HG02938 (cell line): ENCODE measurements at regions not wholly inside any gene's neighbourhood (a gene's known extent, or its start where the extent isn't known, plus 50 kb on each side); places are given as distances from the start of the nearest gene placed in this dataset.

Experiments used
- ATAC-seq: cut with Tn5 transposase; IDR thresholded peaks from one replicate; pipeline ENCODE4 v1.9.1; 2021; ENCODE audit warnings: mild to moderate bottlenecking, moderate library complexity; ENCODE audit not compliant: unreplicated experiment

DNA sequence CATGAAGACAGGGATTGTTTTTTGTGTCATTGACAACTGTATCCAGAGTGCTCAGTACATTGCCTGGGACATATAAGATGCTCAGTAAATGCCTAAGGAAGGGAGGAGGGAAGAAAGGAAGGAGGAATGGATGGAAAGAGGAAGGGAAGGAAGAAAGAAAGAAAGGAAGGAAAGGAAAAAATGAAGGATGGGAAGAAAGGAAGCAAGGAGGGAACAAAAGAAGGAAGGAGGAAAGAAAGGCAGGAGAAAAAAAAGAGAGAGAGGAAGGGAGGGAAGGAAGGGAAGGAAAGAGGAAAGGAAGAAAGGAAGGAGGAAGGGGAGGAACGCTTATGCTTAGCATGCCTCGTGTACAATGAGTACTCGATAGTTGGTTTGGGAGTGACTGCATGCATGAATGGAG, 514.7 kb downstream of the RPS24 start:
- ATAC-seq, result no peak

DNA sequence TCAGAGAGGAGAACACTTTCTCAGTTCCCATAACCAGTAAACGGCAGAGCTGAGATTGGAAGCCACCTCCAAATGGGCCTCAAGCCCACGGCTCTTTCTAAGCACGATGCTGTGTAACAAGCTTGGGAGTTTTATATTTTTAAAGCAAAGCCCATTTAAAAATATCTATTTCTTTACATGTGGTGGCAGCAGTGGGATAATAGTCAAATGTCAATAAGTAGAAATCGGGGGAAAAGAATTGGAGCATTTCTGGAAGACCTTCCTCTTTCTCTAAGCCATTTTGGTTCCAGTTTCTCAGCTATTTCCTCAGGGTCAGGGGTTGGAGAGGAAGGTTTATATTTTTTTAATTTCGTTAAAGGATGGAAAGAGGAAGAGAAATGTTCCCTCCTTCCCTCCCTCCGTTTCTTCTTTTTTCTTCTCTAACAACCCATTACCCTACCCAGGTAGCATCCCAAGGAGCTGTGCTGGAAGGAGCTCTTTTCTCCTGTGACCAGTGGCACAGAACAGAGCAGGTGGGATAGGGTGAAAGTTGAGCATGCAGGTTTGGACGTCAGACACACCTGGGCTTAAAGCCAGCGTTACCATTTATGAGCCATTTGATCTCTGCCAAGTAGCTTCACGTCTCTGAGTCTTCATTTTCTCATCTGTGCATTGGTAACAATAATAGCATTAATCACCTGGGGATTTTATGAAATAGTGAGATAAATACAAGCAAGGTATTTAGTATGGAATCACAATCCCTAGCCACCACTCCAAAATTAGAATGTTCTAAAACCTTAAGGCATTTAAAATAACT, 515.7 kb downstream of the RPS24 start:
- ATAC-seq, result no peak

DNA sequence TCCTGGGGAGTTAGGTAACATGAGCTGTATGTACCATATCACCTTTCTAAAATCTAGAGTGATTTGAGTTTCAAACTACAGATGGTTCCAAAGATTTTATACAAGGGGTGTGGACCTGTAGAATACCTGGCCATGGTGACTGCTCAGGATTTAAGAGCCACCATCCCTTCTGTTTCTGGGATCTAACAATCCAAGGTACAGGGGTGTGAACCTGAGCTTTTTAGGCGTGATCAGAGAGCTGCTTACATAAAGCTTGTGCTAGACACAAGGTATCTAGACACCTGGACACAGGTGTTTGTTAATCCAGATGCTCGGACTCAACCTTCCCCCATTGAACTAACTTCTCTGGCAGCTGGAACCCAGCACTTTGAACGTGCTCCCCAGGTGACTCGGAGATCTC, 516.4 kb downstream of the RPS24 start:
- ATAC-seq, result no peak

DNA sequence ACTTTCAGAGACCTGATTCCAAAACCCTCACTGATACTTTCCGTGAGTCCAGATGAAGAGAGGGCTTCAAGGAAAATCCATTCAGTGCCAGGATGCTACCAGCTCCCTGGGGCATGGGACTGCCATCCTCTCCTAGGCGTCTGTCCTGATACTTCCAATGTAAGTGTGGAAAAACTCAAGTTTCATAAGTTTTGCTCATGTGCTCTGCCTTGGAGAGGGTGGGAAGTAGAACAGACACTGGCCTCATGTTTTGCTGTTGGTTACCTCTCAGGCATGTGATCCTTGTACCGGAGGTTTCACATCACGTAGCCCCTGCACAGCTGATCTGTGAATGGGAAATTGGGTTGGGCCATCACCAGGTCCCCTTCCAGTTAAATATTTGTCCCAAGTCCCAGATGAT, 517.1 kb downstream of the RPS24 start:
- ATAC-seq, result no peak

DNA sequence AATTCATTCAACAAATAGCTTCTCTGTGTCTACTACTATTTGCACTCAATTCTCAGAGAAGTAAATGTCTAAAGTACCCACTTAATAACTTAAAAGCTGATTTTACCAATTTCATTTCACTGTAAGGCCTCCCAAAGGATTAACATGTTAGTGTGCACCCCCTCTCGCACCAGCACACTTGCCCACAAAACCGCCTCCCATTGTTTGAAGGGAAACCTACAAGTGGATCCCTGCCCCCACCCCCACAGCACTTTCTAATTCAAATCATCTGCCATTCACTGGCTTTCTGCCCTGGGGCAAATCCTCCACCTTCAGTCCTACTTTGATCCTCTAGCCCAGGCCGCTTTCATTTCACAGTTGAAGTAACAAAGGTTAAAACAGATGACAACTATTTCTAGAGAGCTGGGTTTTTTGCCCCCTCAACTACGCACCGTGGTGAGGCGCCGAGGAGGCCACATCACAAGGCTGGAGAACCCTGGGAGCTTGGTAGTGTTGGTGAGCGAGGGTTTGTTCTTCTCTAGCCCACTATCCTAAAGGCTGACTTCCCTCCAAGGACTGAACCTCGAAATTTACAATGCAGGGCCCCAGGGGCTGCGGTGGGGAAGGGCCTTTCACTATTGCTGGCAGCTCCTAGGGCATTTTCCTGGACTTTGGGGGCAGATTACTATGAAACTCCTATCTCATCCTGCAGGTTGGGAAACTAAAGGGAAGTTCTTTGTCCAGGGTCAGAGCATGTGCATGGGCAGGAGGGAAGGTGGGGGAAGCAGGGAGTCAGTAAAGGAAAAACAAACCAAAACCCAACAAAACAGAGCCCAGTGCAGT, 517.4 kb upstream of the ZMIZ1 start:
- ATAC-seq, result no peak

DNA sequence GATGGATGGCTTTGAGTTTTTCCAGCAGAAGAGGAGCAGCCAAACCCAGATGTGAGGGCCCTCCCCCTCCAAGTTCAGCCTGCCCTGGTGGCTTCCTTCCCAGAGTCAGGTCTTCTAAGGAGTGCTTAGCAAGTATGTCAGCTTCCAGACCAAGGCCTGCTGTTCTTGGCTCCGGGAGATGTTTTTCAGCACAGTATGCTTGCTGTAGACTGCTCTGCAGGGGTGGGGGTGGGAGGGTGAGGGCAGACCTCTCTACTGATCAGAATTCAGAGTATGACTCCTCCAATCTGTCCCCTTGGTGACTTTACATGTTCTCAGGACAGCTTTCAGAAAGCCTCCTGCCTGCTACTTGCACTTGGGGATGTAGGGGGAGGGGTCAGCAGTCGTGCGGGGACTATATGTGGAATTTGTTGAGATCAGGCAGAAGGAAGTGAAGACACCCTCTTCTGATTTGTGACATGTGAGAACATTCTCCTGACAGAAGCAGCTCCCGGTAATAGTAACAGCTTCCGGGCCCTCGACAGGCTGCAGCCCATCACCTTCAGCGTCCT, 516.4 kb upstream of the ZMIZ1 start:
- ATAC-seq, result no peak

DNA sequence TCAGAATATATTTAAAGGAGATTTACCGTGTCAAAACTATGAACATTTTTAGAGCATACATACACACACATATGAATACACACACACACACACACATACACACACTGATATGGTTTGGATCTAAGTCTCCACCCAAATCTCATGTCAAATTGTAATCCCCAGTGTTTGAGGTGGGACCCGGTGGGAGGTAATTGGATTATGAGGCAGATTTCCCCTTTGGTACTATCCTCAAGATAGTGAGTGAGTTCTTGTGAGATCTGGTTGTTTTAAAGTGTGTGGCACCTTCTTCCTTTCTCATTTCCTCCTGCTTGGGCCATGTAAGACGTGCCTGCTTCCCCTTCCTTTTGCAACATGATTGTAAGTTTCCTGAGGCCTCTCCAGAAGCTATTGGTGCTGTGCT, 515.0 kb upstream of the ZMIZ1 start:
- no peak for ATAC-seq

DNA sequence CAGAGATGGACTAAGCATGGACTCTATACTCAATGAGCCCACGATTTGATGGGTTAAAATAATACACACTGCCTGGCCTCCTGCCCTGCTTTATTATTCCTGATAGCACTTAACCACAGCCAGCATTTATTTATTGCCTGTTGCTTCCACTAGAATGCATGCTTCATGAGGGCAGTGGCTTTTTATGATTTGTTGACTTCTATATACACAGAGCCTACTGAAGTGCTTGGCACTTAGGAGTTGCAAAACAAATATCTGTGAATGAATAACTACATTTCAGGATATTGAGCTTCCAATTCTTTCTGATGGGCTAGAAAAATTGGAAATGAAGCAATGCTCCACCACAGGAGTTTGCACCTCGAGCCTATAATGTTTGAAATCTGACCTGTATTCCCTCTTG, 513.6 kb upstream of the ZMIZ1 start:
- ATAC-seq, result no peak

DNA sequence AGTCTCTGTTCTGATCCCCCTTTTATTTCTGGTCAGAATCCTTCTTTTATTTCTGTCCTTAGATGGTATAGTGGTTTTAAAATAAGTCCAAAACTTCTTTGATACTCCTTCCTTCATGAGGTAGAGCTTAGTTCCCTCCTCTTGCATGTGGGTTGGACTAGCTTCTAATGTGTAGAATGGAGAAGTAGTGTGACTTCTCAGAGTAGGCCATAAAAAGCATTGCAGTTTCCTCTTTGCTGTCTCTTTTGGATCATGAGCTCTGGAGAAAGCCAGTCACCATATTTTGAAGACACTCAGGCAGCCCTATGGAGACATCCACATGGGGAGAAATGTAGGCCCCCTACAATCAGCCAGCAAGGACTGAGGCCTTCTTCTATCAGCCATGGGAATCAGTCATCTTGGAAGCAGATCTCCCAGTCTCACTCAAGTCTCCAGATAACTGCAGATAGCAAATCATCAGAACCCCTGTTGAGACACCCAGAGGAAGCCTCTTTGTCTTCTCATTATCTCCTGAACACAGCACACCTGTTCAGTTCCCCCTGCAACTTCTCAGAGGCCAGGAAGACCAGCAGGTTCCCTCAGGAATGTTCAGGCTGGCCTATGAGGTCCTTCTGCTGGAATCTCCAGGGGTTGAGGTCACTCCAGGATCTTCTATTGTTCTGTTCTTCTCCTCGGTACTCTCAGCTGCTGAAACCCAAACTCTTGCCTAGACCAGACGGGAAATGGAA, 511.9 kb upstream of the ZMIZ1 start:
- ATAC-seq, result no peak

DNA sequence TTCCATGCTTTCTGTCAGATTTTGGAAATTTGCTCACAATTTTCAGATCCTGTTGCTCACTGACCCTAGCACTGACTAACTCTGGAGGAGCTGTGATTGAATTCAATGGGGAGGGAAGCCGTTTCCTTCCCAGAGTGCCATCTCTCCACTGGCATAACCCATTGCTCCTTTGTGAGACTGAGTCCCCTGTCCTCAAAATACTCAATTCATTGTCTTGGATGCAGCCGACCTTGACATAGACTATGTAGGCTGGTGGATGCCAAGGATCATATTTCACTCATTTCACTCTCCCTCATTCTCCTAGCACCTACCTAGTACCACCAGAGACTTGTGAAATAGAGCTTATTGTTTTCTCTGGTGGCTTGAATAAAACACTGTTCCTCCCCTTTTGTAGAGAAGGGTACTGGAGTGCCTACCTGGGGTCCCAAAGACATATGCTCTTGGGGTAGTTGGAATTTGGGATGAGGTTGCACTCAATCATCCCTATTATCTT, 511.3 kb upstream of the ZMIZ1 start:
- ATAC-seq, result no peak

DNA sequence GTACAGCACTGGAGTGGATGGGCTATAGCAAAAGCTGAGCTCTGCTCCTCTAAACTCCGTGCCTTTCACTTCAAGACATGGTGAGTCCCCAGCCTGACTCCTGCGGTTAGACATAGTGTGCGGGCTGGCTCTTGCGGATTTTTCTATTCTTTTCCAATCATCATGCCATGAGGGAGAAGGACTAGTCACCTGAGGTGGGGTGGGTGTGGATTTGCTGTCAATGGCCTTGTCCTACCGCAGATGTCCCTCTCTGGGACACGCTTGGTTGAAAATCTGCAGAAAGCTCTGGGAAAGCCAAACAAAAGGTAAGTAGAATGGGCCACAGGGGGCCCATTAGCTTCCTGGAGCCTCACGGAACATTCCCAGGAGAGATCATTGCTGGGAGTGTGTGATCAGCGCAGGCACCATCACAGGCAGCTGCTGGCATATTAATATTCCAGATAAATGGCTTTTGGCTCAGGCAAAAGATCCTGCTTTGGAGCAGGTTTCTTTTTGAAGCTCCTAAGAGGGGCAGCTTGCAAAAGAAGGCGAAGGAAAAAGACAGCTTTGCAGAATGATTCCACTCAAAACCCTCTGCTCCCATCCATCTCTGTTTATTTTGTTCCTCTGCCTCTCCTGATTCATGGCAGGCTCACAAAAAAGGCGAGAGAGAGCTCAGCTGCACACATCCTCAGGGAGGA, 509.0 kb upstream of the ZMIZ1 start:
- ATAC-seq, result no peak

DNA sequence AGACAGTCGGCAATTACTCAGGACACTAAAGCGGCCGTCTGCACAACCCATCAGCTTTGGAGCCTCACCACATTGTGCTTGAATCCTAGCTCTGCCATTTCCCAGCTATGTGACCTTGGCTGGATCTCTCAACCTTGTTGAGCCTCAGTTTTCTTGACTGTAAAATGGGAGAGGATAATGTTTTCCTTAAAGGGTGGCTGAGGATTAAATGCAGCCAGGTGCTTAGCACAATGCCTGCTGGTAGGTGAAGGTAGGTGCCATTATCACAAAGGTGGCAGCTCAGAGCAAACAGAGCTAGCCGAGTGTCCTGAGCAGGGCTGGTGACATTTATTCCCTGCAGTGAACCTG, 508.5 kb upstream of the ZMIZ1 start:
- ATAC-seq, result no peak

DNA sequence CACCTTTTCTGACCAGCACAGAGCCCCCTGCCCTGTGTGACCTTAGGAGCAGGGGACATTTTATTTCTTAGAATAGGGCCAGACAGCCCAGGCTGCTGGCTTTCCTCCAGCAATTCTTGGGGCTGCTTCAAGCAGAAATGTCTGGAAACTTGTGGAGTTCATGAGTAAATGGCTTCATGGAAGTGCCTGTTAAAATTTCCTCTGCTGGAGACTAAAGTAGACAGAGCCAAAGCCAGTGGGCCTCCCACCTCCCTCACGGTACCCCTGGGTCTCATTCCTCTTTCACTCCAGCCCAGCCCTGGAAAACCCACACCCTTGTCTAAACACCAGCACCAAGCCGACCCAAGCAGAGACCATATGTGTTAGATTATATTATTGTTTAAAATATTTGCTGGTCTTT, 505.5 kb upstream of the ZMIZ1 start:
- ATAC-seq, result no peak

DNA sequence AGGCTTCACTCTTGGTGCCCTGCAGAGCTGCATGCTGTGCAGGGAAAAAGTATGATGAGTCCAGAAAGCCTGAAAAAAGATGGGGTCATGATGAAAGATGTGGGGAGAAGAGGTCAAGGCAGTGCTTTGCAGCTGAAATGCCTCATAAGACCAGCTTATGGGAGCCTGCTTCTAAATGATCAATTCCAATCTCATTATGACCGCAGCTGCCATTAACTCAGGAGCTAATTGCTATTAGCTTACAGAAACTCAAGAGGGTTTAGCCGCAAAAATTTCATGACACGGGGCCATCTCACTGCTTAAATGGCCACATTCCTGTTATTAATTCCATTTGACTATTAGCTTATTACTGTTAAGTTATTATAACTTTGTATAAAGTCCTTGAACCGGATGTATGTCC, 502.9 kb upstream of the ZMIZ1 start:
- ATAC-seq, result no peak

DNA sequence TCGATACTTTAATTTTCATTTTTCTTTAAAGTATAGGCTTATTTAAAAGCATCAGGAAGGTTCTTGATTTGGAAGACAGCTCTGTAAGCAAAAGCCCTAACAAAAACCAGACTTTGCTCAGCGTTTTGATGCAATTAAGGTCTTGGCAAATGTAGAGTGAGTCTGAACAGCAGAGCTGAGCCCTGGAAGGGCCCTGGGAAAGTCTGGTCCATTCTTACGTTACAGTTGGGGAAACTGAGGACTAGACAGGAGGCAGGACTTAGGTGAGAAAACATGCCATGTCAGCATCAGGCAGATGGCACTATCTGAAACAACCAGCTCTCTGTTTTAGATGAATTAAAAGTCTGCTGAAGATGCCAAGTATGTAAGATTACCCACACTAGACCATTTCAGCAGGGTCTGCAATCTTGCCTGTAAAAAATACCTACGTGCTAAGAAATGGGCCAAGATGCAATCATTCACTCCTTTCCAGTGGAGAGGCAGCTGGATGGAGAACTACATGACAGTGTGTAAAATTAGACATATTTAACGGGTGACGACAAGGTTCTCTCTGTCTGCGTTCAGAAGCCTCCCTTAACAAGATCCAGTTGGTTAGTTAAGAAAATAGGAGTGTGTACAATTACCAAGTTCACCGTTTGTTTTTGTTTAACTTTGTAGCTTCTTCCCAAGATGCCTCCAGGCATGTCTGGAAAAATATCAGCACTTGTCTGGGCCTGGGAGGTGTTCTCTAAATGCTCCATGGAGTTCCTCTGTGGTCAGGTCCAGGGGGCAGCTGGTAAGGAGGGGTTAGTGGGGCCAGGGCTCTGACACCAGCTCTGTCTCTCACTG, 502.3 kb upstream of the ZMIZ1 start:
- no peak for ATAC-seq

DNA sequence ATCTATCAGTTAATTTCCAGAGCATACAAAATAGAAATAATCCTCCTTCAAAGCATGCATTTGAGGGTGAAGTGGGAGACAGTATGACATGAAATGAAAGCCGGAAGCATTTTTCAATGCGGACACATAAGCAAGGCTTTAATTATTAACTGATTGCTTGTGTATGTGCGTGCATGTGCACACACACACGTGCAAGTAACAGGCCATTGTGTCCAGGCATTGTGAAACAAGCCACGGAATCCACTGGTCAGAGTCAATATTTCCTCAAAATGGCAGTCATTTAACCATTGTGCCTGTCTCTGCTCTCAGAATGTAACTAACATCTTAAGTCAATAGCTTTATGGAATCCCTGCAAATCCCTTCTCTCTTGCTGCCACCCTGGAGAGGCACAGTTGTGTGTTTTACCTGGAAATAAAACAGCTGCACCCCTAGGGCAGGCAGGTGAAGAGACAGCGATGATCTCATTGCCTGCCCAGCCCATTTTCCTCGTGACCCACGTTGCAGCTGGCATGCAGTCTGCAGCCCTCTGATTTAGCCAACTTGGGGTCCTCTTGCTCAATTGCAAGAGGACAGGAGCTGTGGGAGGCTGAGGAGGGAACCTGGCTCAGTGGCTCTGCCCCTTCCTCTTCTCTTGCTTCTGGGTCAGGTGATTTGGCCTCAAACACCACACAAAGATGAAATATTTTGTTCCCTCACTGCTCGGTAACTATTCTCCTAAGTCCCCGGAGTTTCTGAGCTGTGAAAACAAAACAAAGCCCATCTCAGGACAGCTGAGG, 500.9 kb upstream of the ZMIZ1 start:
- ATAC-seq, result no peak

DNA sequence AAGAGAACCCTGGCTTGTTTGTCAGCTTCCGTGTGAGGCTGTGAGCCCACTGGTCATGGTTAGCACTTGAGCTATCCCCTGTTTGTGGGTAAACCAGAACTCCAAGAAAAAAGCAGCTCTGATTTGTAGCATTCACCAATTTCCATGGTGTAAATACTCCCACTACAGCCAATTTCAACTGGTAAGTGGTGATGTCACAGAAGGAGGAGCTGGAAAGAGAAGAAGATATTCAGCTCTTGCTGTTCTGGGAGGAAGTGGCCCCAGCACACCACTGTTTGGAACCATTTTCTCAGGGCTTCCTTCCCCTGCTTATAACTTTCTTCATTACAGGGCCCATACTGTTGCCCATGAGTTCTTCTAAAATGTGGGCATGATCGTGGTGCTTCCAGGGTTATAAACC, 500.1 kb upstream of the ZMIZ1 start:
- no peak for ATAC-seq

DNA sequence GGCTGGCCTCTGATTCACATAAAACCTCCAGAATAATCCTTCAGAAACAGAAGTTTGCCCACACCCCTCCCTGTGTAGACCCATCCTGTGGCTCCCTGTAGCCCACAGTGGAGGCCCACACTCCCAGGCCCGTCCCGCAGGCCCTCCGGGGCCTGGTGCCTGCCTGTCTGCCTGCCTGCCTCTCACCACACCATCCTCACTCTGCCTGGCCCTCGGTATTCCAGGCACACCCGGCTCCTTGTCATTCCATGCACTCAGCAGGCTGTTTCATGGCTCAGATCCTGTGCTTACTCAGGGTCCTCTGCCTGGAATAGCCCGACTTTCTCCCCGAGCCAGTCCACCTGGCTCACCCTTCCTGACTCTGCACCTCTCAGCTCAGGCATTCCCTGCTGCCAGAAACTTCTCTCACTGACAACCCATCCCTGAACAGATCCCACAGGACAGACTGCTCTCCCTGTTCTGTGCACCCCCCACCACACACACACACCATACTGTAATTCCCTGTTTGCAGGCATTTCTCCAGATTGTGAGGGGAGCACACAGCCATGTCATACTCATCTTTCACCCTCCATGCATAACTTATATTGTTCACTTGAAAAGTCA, 498.0 kb upstream of the ZMIZ1 start:
- no peak for ATAC-seq

DNA sequence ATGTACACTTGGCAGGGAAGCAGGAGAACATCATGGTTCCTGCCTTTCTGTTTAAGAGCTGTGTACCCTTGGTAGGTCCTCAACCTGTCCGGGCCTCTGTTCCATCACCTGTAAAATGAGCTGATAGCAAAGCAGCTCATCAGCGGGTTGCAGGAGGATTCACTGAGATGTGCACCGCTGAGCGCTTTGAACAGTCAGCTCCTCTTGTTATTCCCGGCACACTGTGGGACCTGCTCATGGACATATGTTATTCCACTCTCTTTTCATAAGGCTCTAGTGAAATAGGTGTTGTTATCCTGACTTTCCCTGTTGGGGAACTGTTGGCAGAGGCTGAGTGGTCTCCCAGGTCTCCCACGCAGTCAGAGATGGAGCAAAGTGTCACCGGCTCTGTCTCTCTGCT, 497.5 kb upstream of the ZMIZ1 start:
- ATAC-seq, result no peak
